Choroid plexus epithelial cell (primary cell): ENCODE measurements at regions not wholly inside any gene's neighbourhood (a gene's known extent, or its start where the extent isn't known, plus 50 kb on each side); places are given as distances from the start of the nearest gene placed in this dataset.
"Not testable (repeated sequence)": the region's sequence is repeated elsewhere in the genome, so short reads cannot be mapped to it uniquely, and the experiment has no call there.

Experiments
- DNase-seq: peaks from one replicate; pipeline ENCODE4 v3.0.0-alpha.2; 2010; ENCODE audit warnings: low read depth
- H3K4me3 ChIP-seq: 2 replicates; pipeline ENCODE4 v1.5.1; 2011; ENCODE audit warnings: low read depth, mild to moderate bottlenecking, control low read depth, low read length, moderate library complexity
- TF ChIP-seq, protein P1 (sequence below): conservative IDR thresholded peaks from 2 replicates; pipeline ENCODE4 v1.5.1; 2011; ENCODE audit warnings: low read depth, mild to moderate bottlenecking, control low read depth, inconsistent platforms, low read length, moderate library complexity

DNA sequence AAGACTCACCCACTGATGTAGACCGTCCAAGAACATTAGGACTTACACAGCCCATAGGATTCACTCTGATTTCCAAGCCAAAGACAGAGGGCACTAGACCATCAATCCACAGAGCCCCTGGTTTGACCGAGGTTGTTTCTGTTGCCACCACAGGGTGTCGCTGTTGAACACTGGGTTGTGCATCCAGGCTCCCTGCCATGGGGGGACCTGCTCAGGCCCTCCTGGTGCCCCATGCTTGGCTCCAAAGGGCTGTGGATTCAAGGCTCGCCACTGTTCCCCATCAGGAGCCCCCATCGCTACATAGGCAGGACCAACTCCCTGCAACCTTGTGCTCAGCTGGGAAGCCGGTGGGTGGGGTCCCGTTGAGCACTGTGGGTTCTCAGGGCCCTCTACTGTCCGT, 128.0 kb upstream of the ANO1 start:
- H3K4me3 ChIP-seq = no peak overlapping the region
- TF ChIP-seq, protein P1, sequence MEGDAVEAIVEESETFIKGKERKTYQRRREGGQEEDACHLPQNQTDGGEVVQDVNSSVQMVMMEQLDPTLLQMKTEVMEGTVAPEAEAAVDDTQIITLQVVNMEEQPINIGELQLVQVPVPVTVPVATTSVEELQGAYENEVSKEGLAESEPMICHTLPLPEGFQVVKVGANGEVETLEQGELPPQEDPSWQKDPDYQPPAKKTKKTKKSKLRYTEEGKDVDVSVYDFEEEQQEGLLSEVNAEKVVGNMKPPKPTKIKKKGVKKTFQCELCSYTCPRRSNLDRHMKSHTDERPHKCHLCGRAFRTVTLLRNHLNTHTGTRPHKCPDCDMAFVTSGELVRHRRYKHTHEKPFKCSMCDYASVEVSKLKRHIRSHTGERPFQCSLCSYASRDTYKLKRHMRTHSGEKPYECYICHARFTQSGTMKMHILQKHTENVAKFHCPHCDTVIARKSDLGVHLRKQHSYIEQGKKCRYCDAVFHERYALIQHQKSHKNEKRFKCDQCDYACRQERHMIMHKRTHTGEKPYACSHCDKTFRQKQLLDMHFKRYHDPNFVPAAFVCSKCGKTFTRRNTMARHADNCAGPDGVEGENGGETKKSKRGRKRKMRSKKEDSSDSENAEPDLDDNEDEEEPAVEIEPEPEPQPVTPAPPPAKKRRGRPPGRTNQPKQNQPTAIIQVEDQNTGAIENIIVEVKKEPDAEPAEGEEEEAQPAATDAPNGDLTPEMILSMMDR = peak; percentile 66
- DNase-seq = peak; percentile 36

DNA sequence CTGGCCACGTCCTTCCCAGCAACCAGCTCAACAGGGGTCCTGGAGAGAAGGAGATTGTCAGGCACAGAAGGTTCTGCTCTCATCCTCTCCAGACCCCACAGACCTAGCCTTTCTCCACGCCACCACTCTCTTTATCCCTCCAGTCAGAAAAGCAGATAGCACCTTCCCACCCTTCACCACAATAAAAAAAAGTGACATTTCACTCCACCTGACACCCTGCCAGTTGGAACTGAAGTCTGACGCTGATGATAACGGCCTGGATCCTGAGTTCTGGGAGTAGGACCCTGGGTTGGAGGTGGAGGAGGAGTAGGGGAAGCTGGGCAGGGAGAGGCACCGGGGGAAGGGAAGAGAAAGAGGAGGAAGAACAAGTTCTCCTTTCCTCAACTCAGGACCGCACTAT, 127.5 kb upstream of the ANO1 start:
- DNase-seq = no peak
- TF ChIP-seq, protein P1 = no peak
- H3K4me3 ChIP-seq = no peak overlapping the region

DNA sequence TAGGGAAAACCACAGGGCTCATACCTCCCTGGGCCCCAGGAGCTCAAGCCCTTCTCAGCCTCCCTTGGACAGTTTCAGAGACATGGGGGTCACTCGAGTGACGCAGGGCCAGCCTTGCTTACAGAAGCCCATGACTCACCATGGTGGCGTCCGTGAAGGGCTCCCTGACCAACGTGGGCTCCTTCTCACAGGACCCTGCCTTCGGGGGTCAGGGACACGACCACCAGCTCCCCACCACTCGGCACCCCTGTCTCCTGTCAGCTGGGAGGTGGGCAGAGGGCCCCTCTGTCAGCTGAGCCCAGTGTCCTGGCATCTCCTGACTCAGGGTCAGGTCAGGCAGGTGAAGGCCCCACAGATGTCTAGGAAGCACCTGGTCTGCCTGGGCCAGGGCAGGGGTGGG, 126.3 kb upstream of the ANO1 start:
- DNase-seq = no peak
- no peak overlapping the region for H3K4me3 ChIP-seq
- TF ChIP-seq, protein P1 = no peak

DNA sequence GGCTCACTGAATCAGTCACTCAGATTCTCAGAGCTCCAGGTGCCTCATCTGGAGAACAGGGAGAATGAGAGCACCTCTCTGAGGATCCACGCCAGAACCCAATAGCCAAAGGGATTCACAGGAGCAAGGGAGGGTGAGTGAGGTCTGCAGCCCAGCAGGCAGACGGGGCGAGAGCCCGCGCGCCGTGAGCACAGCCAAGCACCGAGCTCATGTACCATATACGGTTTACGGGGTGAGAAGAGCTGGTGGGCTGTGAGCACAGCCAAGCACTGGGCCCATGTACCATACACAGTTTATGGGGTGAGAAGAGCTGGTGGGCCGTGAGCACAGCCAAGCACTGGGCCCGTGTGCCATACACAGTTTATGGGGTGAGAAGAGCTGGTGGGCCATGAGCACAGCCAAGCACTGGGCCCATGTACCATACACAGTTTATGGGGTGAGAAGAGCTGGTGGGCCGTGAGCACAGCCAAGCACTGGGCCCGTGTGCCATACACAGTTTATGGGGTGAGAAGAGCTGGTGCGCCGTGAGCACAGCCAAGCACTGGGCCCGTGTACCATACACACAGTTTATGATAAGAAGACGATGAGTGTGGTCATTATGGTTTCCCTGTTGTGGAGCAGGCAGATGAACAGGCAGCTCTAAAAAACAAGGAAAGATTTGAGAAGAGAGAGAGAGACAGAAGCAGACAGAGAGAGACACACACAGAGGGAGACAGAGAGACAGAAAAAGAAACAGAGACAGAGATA, 125.7 kb upstream of the ANO1 start:
- not testable (repeated sequence) for H3K4me3 ChIP-seq, DNase-seq

DNA sequence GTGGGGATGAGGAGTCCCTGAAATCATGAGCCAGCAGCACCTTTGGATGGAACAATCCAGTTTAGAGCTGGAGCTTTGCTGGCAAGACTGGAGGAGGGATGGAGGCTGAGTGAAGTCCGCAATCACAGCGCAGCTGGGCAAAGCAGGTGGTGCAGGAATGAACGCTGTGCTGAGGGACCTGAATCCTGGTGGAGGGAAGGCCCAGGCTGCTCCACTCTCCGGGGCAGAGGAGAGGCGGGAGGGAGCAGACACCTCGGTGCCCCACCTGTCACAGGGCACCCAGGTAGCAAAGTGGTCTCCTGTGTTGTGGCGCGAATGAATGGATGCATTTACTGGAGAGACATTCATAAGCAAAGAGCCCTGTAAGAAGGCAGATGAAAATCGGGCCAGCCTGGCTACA, 124.8 kb upstream of the ANO1 start:
- TF ChIP-seq, protein P1 = no peak

DNA sequence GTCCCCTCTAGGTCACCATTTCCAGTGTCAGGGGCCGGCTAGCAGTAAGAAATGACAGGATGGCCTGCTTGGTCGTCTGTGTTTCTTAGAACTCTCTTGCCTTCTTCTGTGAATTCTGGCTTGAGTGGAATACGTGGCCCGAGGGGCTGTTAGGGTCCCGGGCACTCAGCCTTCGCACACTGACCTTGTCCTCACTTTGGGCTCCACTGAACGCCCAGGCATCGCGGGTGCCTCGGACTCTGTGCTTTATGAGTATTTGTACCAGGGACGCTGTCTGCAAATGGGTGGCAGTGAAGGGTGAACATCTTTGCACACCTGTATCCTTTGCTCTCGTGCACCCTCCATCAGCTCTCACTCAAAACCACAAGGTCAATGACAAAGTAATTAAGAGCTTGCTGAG, 123.4 kb upstream of the ANO1 start:
- H3K4me3 ChIP-seq = no peak overlapping the region
- TF ChIP-seq, protein P1 = no peak
- no peak for DNase-seq

More for the DNA sequence above, 124.8 kb upstream of the ANO1 start:
- DNase-seq = no peak
- no peak overlapping the region for H3K4me3 ChIP-seq

DNA sequence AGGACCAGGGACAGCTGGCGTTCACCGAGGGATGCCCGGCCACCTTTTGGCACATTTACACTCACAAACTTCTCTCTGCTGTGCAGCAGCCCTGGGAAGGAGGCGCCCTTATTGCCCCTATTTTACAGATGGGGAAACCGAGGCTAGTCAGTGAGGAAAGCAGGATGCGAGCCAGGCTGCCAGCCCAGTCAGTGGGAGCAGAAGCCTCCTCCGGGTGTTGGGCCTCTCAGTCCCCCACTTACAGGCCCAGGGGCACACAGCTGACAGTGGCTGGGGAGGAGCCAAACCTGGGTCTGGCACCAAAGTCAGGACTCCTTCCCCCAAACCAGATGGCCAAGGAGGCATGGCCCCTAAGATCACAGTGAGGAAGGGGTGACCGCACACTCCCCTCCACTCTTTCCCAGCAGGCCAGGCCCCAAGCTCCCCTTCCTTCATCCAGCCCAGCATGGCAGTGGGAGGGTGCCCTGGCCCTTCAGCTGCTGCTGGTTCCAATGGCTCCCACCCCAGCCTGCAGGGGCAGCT, 121.4 kb upstream of the ANO1 start:
- no peak overlapping the region for H3K4me3 ChIP-seq
- TF ChIP-seq, protein P1 = no peak
- DNase-seq = no peak
